RCC 7860 (cell line): ENCODE measurements at regions not wholly inside any gene's neighbourhood (a gene's known extent, or its start where the extent isn't known, plus 50 kb on each side); places are given as distances from the start of the nearest gene placed in this dataset.

Experiments
- DNase-seq: peaks from one replicate; pipeline ENCODE4 v3.0.0-alpha.2; 2015; ENCODE audit warnings: low spot score
- FAIRE-seq: peaks from 2 replicates; lab custom pipeline; 2012; peaks lifted over from hg19 to GRCh38; lab: Jason Lieb, UNC

DNA sequence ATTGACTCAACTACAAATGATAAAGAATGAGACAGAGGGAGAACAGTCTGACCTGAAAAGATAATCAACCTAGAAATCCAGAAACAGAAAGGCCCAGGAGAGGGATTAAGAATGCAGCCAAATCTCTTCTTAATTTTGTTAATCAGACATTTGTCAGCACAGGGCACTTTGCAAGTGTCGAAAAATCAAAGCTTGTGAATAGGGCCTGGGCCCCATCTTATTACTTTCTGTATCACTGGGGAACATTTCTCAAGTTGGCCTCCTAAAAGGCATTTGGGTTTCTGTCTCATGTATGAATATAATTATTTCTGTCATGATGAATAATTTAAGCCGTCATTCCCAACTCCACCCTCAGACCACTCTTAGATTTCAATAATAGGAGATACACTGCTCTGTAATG, 308.4 kb upstream of the PRKCQ start:
- DNase-seq (no peak), FAIRE-seq (no peak)

DNA sequence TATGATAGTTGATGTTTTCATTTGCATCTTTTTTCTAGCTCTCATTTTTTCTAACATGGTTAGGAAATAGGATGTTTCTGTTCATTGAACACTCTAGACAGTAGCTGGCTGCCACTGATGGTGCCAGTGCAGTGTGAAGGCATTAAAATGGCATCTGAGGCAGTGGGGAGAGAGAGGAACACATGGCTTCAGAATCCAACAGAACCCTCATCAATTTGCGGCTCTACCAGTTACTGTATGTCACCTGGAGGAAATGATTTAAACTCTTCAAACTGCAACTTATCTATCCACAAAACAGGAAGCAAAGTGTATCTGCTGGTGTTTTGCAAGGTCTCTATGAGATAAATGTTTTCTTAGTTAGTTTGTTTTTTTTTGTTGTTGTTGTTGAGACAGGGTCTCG, 305.2 kb upstream of the PRKCQ start:
- FAIRE-seq = no peak
- DNase-seq = no peak

DNA sequence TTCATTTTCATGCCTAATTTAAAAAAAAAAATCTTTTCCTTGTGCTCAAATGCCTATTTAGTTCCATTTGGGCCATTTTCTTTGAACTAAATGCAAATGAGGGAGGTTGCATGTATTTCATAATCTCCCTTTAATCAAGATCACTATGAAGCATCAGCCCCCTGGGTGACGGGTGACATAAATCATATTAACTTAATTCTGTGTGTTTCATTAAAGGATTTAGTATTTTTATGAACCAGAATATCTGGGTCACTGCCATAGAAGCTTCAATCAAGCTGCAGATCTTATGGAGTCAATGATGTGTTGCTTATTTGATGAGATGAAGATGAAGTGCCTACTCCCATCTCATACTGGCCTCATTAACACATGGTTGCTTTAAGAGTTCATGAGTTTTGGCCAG, 301.9 kb upstream of the PRKCQ start:
- no peak for DNase-seq
- no peak for FAIRE-seq

DNA sequence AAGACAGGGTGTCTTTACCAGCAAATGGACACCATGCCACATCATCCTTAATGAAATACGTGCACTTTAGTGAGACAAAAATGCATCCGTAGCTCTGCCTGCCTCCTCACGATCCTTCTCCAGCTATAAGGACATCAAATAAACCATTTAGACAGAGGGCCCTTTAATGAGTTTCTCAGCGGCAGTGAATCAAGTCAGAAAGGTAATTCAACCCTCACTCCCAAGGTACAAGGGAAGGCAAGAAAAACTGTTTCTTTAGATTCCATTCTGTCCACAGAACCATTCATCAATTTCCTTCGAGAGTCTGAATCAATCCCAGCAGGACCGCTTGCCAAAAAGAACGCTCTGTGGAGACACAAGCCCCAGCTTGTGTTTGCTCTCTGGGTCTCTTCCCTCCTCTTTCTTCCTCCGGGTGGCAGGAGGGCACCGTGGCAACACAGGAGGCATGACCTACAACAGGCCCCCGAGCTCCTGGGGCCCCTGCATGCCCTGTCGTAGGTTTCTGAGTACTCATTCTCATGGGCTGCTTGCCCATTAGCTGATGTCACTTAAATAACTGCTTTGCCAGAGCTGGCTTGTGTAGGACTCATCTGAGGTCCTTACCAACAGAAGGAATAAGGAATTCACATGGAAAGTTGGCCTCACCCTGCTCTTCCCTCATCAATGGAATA, 297.8 kb upstream of the PRKCQ start:
- DNase-seq = no peak
- no peak for FAIRE-seq

DNA sequence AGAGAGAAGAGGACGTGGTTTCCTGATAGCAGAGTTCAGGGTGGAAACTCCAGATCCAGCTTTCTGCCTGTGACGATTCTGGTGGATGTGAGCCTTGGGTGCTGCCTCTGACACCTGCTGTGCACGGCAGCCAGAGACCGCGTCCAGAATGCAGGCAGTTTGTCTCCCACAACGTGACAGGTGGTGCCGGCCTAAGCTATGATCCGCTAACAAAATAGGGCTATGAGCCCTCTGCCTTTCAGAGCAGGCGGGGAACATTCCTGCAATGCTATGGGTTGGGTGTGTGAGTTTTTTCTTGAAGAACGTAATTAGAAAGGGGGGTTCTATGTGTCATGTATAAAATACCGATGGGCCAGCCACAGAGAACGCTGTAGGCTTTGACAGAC, 297.3 kb upstream of the PRKCQ start:
- DNase-seq (no peak), FAIRE-seq (no peak)

DNA sequence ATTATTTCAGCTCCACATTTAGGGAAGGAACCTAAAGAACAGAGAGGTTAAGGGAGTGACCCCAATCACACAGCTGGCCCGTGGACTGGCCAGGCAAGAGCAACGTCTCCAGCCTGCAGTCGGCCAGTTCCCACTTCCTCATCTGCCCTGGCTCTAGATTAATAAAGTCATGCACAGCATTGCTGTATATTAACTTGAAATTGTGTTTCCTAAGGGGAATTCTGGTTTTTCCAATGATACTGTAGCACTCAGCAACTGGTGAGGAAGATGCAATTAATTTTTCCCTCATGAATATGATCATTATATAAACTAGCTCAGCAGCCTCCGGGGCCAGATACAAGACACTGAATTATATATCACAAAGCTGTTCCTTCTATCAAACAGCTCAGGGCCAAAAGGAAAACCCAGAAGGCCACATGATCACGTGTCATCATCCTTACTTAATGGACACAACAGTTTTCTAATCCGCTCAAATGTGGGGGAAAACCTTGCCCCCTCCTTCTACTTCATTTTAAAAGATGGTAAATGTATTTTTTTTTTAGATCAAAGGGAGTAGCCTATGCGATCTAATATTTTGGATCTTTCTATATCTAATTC, 295.3 kb upstream of the PRKCQ start:
- FAIRE-seq (no peak), DNase-seq (no peak)

DNA sequence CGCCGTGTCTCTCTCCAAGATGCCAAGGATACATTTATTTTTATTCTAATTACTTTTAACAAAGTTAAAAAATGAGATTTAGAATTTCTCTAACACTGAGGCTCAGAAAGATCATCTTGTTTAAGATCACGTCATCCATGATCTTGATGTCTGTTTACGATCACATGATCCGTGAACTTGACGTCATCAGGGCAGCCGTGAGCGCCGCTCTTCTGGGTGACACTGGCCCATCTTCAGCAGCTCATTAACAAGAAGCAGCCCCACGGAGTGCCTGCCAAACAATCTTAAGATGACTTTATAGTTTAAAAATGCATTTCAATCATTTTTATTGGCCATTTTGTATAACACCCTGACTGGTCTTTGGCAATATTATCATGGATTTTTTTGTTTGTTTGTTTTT, 291.1 kb upstream of the PRKCQ start:
- no peak for FAIRE-seq
- DNase-seq = no peak

DNA sequence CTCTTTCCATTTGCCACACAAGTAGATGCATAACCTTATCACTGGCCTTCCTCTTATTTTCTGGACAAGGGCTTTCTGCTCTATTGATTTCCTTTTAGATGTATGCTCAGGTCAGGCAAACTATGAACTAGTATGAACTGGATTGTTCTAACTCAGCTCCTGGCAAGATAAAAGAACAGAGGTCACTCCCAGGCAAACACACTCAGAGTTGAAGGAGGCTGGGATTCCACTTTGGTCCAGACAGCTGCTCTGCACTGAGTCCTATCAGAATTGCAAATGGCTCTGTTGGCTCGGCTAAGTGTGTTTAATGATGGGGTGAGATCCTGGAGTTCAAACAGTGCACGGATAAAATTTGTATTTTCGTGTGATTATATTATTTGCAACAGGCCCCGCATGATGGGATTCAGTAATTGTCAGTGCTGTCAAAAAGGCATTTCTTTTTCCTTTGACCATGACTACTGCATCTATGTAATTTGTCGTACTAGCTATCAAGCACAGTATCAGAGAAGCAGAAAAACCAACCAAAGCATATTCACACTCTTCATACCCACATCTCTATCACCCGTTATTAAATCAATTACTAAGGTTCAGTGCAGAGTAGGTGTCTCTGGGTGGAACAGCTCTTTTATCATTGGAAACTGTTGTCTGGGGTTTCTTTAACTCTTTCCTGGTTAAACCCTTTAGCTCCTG, 288.1 kb upstream of the PRKCQ start:
- FAIRE-seq (no peak), DNase-seq (no peak)

DNA sequence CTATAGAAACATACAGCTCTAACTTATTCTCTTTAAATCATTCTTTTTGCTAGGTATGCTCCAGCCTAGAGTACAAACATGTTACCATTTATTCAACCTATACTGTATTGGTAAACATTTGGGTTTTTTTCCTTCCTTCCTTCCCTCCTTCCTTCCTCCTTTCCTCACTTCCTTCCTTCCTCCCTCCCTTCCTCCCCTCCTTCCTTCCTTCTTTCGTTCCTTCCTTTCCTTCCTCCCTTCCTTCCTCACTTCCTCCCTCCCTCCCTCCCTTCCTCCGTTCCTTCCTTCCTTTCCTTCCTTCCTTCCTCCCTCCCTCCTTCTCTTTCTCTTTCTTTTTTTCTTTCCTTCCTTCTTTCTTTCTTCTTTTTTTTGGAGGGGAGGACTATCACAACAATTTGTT, 286.7 kb upstream of the PRKCQ start:
- FAIRE-seq (no peak), DNase-seq (no peak)

DNA sequence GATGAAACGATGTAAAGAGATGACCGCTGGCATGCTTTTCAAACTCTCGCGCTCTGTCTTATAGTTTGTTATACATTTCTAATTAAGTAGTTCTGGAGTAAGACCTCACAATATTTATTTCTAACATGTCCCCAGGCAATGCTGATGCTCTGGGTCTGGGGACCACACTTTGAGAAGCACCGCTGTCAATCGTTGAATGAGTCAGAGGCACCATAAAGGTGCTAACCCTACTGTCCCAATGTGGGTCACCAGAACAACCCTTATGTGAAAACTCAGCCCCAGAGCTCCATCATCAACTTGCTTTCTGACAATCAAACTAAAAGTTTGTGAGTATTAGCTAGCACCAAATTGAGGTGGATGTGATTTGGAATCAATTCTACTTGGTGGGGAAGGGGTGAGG, 284.1 kb upstream of the PRKCQ start:
- DNase-seq (no peak), FAIRE-seq (no peak)

DNA sequence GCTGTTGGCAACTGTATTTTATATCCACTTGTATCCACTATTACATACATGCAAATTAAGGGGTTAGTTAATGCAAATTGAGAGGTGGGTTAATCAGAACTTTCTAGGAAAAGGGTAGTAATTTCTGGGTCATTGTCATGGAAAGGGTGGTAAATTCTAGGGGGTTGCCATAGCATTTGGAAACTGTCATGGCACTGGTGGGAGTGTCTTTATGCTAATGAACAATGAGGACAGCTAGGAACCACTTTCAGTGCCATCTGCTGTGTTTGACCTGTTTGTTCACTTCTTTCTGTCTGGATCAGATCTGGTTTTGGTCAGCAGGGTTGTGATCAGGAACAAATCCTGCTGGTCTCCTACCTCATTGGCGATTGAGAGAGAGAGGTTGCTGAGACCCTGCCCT, 283.3 kb upstream of the PRKCQ start:
- DNase-seq = no peak
- no peak for FAIRE-seq

DNA sequence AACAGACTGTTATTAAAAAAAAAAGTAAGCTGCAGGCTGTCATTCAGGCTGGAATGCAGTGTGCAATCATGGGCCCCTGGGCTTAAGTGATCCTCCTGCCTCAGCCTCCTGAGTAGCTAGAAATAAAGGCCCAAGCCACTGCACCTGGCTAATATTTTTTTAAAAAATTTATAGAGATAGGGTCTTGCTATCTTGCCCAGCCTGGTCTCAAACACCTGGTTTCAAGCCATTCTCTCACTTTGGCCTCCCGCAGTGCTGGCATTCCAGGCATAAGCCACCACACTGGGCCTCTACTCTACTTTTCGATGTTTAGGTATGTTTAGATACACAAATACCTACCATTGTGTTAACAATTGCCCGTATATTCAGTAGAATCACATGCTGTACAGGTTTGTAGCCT, 270.4 kb upstream of the PRKCQ start:
- FAIRE-seq = no peak
- no peak for DNase-seq

DNA sequence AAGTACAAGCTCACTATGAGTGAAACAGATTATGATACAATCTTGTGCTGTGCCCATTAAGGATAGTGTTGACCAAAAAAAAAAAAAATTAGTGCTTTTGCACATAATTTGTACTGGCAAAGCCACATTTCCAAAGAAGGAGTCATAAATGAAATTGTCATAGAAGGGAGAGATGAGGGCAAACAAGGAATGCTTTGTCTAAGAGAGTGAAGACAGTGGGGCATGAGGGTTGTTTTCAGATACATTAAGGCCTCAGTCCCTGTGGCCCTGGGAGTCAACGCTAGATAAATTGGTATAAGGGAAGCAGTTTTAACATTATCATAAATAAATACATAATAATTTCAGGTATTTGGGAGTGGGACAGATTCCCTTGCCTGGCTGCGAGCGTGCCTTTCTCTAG, 267.5 kb upstream of the PRKCQ start:
- DNase-seq = no peak
- FAIRE-seq = no peak

DNA sequence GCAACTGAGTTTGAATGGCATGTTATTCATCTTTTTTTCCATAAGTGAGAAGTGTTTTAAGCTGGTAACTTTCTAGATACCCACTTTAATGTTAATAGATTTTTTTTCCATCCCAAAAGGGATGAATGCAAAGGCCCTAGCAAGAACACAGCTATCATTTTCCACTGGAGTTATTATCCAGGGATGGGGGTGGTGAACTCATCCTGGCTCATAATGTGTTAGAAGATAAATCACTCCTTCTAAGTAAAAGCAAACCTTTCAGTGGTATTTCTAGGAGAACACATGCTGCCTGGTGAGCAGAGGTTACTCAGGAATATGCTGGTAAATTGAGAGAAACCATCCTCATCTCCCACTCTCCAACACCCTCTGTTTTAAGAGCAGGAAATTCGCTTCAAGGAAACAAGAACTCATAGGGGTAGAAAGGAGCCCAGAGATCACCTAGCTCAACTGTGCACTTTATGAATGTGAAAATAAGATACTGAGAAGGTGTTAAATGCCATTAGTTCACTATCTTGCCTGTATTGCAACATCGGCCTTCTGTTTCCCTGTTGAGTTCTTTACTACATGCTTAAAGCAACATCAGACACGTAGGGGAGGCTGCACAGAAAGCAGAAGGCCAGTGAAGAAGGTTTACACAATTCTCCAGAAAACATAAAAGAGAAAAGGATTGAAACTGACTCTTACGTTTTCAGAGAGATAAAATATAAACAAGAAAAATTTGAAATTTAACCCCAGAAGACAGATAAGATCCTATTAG, 264.0 kb upstream of the PRKCQ start:
- FAIRE-seq (no peak), DNase-seq (no peak)

DNA sequence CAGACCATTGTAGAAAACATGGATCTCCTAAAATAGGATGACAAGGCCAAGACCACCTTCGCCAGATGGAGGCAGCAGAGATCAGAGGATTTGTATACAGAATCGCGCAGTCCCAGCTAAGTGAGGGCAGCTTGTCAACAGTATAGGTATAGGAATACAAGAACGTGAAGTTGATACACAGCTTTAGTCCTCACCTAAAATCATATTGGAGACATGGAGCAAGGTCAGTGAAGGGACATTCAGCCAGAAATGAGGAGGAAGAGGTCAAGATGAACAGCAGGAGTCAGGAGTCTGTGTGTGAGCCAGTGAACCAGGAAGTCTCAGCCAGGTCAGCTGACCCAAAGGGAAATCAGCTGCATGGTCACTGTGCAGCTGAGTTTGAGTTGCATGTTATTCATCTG, 263.4 kb upstream of the PRKCQ start:
- no peak for DNase-seq
- no peak for FAIRE-seq

DNA sequence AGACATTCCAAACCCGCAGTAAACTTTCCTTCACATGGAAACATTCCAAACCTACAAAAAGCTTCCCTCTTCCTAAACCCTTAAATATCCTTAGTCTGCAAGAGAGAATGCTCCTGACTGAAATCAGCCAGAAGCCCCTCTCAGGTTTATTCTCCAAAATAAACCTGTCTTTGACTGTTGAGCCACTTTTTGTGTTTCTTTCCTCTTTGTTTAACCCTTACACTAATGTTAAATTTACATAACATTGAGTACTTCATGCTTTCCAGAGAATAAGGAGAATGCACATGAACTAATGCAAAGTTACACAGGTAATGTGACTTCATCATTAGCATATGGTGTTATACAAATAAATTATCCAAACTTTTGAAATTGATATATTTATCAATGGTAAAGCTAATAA, 262.6 kb upstream of the PRKCQ start:
- FAIRE-seq (no peak), DNase-seq (no peak)

DNA sequence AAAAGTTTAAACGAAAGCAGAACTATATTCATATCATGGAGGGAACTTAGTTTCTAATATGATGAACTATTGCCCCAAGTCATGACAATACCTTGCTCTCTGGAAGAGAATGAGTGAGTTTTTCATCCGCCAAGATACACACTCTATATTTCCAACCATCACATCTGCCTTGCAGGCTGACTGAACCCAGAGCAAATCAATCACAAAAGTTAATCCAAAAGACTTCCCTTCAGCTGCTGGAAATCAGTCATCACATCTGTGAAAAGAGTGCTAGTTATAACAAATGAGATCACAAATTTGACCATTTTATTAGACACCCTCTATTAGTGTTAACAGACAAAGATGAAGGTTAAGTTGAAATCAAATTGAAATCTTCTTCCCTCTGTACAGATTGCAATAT, 261.7 kb upstream of the PRKCQ start:
- DNase-seq (no peak), FAIRE-seq (no peak)

DNA sequence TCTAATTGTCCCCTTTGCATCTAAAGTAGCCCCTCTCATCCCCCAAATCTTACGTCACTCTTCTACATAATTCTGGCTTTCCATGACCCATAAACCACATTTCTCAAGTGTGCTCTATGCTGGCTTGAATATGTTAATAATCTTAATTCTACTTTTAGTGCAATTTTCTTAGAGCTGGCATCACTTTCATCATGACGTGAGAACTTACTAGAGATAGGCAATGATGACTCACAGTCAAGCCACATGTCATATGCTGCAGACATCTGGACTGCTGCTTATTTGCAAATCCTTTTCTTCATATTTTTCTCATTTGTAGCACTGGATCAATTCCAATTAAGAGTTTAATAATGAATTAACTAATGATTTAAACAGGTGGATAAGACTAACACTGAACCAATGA, 260.7 kb upstream of the PRKCQ start:
- DNase-seq = no peak
- FAIRE-seq = no peak

DNA sequence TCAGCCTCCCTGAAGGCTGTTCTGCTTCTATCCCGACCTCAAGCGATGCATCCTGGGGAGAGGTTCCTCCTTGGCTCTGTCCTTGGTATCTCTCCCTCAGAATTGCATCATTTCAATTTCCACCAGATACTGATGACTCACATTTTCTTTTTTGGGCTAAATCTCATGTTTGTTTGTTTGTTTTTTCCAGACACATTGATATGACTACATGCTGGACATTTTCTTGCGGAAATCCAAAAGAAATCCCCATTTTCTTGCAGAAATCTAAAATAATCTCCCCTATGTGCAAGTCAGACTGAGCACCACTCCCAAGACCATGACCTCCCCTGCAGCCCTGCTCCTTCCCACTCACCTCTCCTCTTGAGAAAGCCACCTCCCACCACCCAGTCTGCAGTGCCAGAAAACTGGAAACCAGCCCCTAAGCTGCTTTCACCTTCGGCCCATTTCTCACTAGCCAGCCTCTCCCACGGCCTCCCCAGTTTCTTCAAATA, 260.2 kb upstream of the PRKCQ start:
- DNase-seq (no peak), FAIRE-seq (no peak)

DNA sequence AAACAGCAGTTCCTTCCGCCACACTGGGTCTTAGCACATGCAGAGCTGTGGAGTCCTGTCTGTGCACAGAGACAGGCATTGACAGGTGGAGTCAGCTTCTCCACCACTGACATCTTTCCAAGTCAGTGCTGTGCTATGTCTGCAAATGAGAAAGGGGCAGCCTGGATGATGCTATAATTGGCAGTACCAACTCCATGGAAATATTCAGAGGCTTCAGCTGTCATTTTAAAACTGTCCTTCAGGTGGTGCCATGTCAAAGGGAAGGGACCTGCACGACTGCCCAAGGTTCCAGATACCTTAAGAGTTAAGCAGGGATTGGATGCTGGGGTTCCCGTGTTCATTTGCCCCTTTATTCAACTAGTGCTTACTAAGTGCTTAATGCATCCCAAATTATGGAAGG, 258.0 kb upstream of the PRKCQ start:
- FAIRE-seq = no peak
- DNase-seq = no peak

DNA sequence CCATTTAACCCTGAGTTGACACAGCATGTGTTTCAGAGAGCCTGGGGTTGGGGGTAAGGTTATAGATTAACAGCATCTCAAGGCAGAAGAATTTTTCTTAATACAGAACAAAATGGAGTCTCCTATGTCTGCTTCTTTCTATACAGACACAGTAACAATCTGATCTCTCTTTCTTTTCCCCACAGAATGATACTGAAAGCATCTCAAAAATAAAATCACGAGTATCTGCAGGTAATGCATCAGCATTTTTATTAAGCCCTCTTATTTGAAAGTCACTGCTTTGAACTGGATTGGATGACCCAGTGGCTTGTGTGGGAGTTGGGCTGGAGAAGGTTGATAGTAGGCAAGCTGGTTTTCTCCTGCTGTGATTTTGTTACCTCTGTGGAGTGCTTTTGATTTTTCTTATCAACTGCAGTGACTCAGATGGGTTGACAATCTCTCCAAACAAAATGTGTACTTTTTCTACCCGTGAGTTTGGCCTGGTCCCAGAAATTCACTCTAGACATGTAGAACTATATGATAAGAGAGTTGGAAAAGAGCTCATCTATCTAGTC, 253.5 kb upstream of the PRKCQ start:
- DNase-seq (no peak), FAIRE-seq (no peak)
